ENCODE measurements at regions not wholly inside any gene's neighbourhood (a gene's known extent, or its start where the extent isn't known, plus 50 kb on each side); places are given as distances from the start of the nearest gene placed in this dataset.

DNA sequence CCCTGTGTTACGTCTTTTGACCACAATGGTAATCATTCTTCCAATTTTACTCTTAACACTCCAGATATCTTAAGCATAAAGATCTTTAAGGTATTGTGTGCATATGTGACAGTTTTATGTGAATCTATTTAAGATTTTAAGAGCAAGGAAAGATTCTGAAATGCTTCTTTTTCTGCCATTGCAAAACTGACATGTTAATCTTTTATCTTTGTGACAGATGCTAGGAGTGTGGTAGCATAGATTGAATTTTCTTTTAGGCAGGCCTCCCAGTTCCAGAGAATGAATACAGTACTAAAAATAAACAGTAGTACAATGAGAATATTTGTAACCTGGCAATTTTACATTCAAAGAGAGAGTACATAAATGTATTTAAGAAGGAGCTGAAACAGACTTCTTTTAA is 232.5 kb upstream of the ZSWIM2 start:
- H3K27ac ChIP-seq (replicated peaks in 1 of 4), result no peak overlapping the region
- H3K9me3 ChIP-seq, result no peaks in the 10 kb centered on the region
- H3K4me1 ChIP-seq, result no peaks in the 10 kb centered on the region
- H3K27me3 ChIP-seq, result no peaks in the 10 kb centered on the region
- no peaks in the 10 kb centered on the region for H3K36me3 ChIP-seq
- no peak for DNase-seq (ENCODE audit: extremely low spot score)
- H3K4me3 ChIP-seq, result no peak overlapping the region
- intact Hi-C loops (cut with DNase I), result no loop called here
- 73% methylated on average over 1 of the region's 1 CpG for WGBS
- TF ChIP-seq, protein P1, sequence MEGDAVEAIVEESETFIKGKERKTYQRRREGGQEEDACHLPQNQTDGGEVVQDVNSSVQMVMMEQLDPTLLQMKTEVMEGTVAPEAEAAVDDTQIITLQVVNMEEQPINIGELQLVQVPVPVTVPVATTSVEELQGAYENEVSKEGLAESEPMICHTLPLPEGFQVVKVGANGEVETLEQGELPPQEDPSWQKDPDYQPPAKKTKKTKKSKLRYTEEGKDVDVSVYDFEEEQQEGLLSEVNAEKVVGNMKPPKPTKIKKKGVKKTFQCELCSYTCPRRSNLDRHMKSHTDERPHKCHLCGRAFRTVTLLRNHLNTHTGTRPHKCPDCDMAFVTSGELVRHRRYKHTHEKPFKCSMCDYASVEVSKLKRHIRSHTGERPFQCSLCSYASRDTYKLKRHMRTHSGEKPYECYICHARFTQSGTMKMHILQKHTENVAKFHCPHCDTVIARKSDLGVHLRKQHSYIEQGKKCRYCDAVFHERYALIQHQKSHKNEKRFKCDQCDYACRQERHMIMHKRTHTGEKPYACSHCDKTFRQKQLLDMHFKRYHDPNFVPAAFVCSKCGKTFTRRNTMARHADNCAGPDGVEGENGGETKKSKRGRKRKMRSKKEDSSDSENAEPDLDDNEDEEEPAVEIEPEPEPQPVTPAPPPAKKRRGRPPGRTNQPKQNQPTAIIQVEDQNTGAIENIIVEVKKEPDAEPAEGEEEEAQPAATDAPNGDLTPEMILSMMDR (IDR thresholded peaks at IDR 0.05), result no peak
- TF ChIP-seq POLR2A (IDR thresholded peaks at IDR 0.05; ENCODE audit: low read depth), result no peak
- TF ChIP-seq POLR2AphosphoS5 (IDR thresholded peaks at IDR 0.05), result no peak
- TF ChIP-seq EP300 (IDR thresholded peaks at IDR 0.05), result no peak

DNA sequence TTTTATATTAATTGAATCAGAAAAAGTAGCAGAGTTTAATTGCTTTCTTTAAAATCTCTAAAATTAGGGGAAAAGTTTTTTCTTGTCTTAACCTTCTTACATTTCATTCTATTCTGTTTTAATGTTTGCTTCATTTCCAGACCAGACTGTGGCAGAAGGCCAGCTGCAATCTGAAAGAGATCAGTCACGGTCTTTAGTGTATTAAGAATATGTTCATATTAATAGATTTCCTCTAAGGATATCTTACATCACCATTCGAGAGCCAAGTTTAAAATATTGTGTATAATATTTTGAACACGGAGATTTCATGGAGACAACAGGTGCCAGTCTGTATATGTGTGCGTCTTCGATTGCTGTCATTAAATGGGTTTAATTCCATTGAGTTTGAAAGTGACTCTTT is 230.9 kb upstream of the ZSWIM2 start:
- Histone ChIP-seq H3K9me3 (peaks cover 0 to 5% (median 2%) of the 10 kb centered on the region in 4 donors), H3K36me3 (no peaks in the 10 kb centered on the region), H3K4me3 (no peak overlapping the region), H3K27ac (replicated peaks in 1 of 4) (no peak overlapping the region), H3K27me3 (no peaks in the 10 kb centered on the region), H3K4me1 (no peaks in the 10 kb centered on the region)
- 33% methylated on average over 5 of the region's 5 CpGs for WGBS
- intact Hi-C loops (cut with DNase I), result no loop called here
- no peak for DNase-seq (ENCODE audit: extremely low spot score)
- TF ChIP-seq POLR2AphosphoS5 (IDR thresholded peaks at IDR 0.05) (no peak), EP300 (IDR thresholded peaks at IDR 0.05) (no peak), POLR2A (IDR thresholded peaks at IDR 0.05; ENCODE audit: low read depth) (no peak)
- TF ChIP-seq, protein P1 (IDR thresholded peaks at IDR 0.05), result no peak

DNA sequence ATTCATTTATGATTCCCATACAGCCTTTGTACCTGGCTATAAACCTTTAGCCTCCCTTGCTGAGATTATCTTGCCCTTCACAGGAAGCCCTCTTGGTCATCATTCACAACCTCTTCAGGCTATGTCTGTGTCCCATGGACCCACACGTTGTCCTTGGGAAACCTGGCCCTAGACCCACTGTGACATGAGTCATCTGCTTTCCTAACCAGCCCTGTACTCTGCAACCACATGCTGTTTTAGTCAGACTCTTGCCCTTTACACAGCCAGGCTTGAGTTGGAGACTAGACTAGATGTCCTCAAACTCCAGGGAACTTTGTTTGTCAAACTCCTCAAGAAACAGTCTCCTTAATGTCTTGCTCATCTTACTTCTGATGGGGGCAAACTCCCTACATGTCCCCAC is 229.3 kb upstream of the ZSWIM2 start:
- Histone ChIP-seq H3K4me1 (no peaks in the 10 kb centered on the region), H3K27me3 (no peaks in the 10 kb centered on the region), H3K4me3 (no peak overlapping the region), H3K36me3 (no peaks in the 10 kb centered on the region), H3K27ac (replicated peaks in 1 of 4) (no peak overlapping the region), H3K9me3 (peaks cover 0 to 5% (median 2%) of the 10 kb centered on the region in 4 donors)
- DNase-seq (ENCODE audit: extremely low spot score), result no peak
- no peak for TF ChIP-seq POLR2AphosphoS5 (IDR thresholded peaks at IDR 0.05)
- TF ChIP-seq POLR2A (IDR thresholded peaks at IDR 0.05; ENCODE audit: low read depth), result no peak
- TF ChIP-seq EP300 (IDR thresholded peaks at IDR 0.05), result no peak
- TF ChIP-seq, protein P1 (IDR thresholded peaks at IDR 0.05), result no peak
- intact Hi-C loops (cut with DNase I), result no loop called here
- 53% methylated on average over 1 of the region's 1 CpG for WGBS

DNA sequence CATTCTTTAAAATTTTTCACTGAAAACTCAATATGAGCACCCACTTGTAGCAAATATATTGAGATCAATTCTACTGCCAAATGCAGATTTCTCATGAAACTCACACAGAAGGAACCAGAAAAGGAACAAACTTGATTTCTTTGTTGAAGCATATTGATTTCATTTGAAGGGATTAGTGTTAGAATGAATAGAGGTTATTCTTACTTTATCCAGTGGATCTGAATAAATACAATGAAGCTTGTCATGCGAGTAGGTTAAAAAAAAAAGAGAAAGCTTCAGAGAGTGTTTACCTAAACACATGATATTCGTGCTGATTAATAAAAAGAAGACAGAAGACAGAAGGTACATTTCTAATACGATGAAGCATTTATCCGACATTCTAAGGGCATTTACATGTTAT is 226.7 kb upstream of the ZSWIM2 start:
- Histone ChIP-seq H3K4me1 (no peaks in the 10 kb centered on the region), H3K4me3 (no peak overlapping the region), H3K36me3 (no peaks in the 10 kb centered on the region), H3K27ac (replicated peaks in 1 of 4) (no peak overlapping the region), H3K9me3 (peaks cover 0 to 5% (median 2%) of the 10 kb centered on the region in 4 donors), H3K27me3 (no peaks in the 10 kb centered on the region)
- DNase-seq (ENCODE audit: extremely low spot score), result no peak
- 91% methylated on average over 4 of the region's 4 CpGs for WGBS
- no peak for TF ChIP-seq POLR2A (IDR thresholded peaks at IDR 0.05; ENCODE audit: low read depth)
- TF ChIP-seq EP300 (IDR thresholded peaks at IDR 0.05), result no peak
- TF ChIP-seq, protein P1 (IDR thresholded peaks at IDR 0.05), result no peak
- no peak for TF ChIP-seq POLR2AphosphoS5 (IDR thresholded peaks at IDR 0.05)
- intact Hi-C loops (cut with DNase I), result no loop called here

DNA sequence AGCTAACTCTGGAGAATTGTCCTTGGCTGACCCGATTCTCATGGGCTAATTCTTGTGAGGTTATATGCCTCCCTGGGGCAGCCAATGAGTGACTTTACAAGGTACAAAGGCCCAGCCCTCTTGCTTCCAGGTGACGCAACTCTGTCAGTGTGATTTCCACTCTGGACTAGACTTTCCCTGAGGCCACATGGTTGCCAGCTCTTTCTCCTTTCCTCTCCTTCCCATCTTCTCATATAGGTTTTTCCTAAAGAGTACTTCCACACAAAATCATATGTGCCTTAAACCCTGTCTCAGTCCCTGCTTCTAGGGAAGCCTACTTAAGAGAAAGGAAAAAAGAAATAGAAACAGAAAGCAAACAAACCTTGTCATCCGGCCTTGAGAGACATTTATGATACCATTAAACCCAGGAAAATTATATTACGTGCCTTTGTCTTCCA is 226.2 kb upstream of the ZSWIM2 start:
- Histone ChIP-seq H3K4me3 (no peak overlapping the region), H3K9me3 (peaks cover 0 to 5% (median 2%) of the 10 kb centered on the region in 4 donors), H3K4me1 (no peaks in the 10 kb centered on the region), H3K27me3 (no peaks in the 10 kb centered on the region), H3K36me3 (no peaks in the 10 kb centered on the region), H3K27ac (replicated peaks in 1 of 4) (no peak overlapping the region)
- WGBS, result 80% methylated on average over 4 of the region's 4 CpGs
- no peak for DNase-seq (ENCODE audit: extremely low spot score)
- intact Hi-C loops (cut with DNase I), result no loop called here
- no peak for TF ChIP-seq EP300 (IDR thresholded peaks at IDR 0.05)
- TF ChIP-seq POLR2A (IDR thresholded peaks at IDR 0.05; ENCODE audit: low read depth), result no peak
- TF ChIP-seq, protein P1 (IDR thresholded peaks at IDR 0.05), result no peak
- no peak for TF ChIP-seq POLR2AphosphoS5 (IDR thresholded peaks at IDR 0.05)
